Activated CD4-positive, alpha-beta memory T cell treated with anti-CD3 and anti-CD28 coated beads for 36 hours (primary cell): ENCODE measurements at regions not wholly inside any gene's neighbourhood (a gene's known extent, or its start where the extent isn't known, plus 50 kb on each side); places are given as distances from the start of the nearest gene placed in this dataset.
"Not testable (repeated sequence)": the region's sequence is repeated elsewhere in the genome, so short reads cannot be mapped to it uniquely, and the experiment has no call there.

Source experiments
- CTCF ChIA-PET: fragments of 350-600 bp; sonication (Branson Sonifier 250); formaldehyde crosslinking; loops from one replicate; lab custom pipeline; 2021; ENCODE audit warnings: antibody characterized with exemption, inconsistent platforms; lab: Charles Lee
- POLR2A ChIA-PET: fragments of 350-600 bp; sonication (Branson Sonifier 250); formaldehyde crosslinking; loops from one replicate; lab custom pipeline; 2021; ENCODE audit warnings: antibody characterized with exemption; lab: Charles Lee
- DNase-seq: peaks from one replicate; pipeline ENCODE4 v3.0.0-alpha.2; 2020
- H3K27ac Mint-ChIP-seq: one replicate; pipeline ENCODE4 v1.8.0; 2021; ENCODE audit warnings: mixed read lengths
- H3K27me3 Mint-ChIP-seq: one replicate; pipeline ENCODE4 v1.8.0; 2021; ENCODE audit warnings: mixed read lengths
- H3K36me3 Mint-ChIP-seq: one replicate; pipeline ENCODE4 v1.8.0; 2021; ENCODE audit warnings: mixed read lengths
- H3K4me1 Mint-ChIP-seq: one replicate; pipeline ENCODE4 v1.8.0; 2021; ENCODE audit warnings: low read depth, mixed read lengths
- H3K4me3 Mint-ChIP-seq: one replicate; pipeline ENCODE4 v1.8.0; 2021; ENCODE audit warnings: mild to moderate bottlenecking, mixed read lengths
- H3K9me3 Mint-ChIP-seq: one replicate; pipeline ENCODE4 v1.8.0; 2021; ENCODE audit warnings: mixed read lengths
- intact Hi-C: fragments of 100-400 bp; cut with micrococcal nuclease; formaldehyde crosslinking; loops from one replicate; pipeline ENCODE4 v1.15.1; 2023

DNA sequence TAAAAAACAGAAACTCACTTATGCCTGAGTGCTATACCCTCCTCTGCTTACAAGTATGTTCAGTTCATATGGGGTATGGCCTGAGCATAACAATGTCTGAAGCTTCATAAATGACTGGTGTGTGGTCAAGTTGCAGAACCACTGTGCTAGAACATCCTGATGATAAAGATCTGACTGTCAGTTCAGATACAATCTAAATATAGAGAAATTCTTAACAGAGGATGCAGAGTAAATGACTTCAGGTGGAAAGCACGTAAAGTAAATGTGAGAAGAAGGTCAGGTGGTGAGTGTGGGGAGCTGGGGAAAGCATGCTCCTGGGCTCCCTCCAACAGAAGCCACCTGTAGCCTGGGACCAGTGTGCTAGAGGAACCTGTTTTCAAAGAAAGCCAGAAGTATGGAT lies 926.2 kb downstream of the TSN start:
- Mint-ChIP-seq H3K4me1 (no peaks in the 10 kb centered on the region), H3K9me3 (no peaks in the 10 kb centered on the region), H3K27ac (no peak overlapping the region), H3K27me3 (no peaks in the 10 kb centered on the region), H3K4me3 (no peak overlapping the region), H3K36me3 (no peaks in the 10 kb centered on the region)
- intact Hi-C loops = no loop called here
- no peak for DNase-seq
- CTCF ChIA-PET = no interaction called here
- POLR2A ChIA-PET = no interaction called here

GRCh38 chr2:122682356-122682755 lies 926.9 kb downstream of the TSN start:
- DNase-seq = no peak
- no peak overlapping the region for H3K27ac Mint-ChIP-seq
- no peaks in the 10 kb centered on the region for H3K27me3 Mint-ChIP-seq
- H3K36me3 Mint-ChIP-seq = no peaks in the 10 kb centered on the region
- H3K4me3 Mint-ChIP-seq = no peak overlapping the region
- ChIA-PET CTCF (no interaction called here), POLR2A (no interaction called here)
- intact Hi-C loops = no loop called here
- no peaks in the 10 kb centered on the region for H3K4me1 Mint-ChIP-seq
- no peaks in the 10 kb centered on the region for H3K9me3 Mint-ChIP-seq

DNA sequence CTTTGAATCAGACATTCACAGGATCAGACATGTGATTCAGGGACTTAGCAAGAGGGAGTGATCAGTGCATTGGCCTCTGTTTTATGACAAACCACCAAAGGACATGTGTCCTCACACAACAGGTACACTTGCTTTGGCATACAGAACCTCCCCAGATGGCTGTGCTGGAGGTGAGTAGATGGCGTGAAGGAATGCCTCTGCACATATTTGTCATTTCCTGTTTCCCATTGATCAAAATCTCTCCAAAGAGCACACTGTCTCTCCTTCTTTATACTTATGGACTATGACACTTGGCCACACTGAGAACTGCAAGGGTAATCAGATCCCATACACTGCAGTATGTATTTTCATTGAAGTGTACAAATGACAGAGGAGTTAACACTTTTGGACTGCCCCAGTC lies 927.6 kb downstream of the TSN start:
- ChIA-PET POLR2A (no interaction called here), CTCF (no interaction called here)
- Mint-ChIP-seq H3K4me1 (no peaks in the 10 kb centered on the region), H3K27ac (no peak overlapping the region), H3K36me3 (no peaks in the 10 kb centered on the region), H3K9me3 (no peaks in the 10 kb centered on the region), H3K4me3 (no peak overlapping the region), H3K27me3 (no peaks in the 10 kb centered on the region)
- intact Hi-C loops = no loop called here
- DNase-seq = no peak

DNA sequence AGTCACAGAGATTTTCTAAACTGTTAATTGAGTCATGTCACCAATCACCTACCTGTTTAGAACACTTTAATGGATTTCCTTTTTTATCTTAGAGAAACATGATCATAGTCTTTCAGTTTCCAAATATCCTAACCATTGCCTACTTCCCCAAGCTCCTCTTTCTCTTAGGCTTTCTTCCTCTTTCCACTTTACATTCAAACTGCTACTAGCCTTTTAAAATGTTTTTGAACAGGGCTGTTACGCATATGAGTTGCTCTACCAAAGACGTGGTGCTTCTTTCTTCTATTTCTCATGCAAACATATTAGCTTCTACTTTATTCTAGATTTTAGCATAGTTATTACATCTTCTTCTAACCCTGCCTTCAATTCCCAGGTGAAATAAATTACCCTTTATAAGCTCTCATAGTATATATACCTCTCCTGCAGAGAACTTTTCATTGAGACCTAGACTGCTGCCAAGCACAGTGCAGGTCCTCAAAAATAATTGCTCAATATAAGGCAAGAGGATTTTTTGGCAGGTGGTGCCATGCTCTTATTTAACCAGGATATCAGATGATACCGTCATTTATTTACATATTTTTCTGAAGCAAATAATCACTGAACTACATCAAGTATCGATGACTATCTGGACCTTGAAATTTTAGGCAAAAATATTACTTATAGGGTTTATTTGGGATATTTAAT lies 937.1 kb downstream of the TSN start:
- Mint-ChIP-seq H3K9me3 (peaks cover 2% of the 10 kb centered on the region), H3K4me3 (no peak overlapping the region), H3K36me3 (no peaks in the 10 kb centered on the region), H3K4me1 (no peaks in the 10 kb centered on the region), H3K27me3 (no peaks in the 10 kb centered on the region), H3K27ac (no peak overlapping the region)
- ChIA-PET CTCF (no interaction called here), POLR2A (no interaction called here)
- intact Hi-C loops = no loop called here
- DNase-seq = no peak

GRCh38 chr2:122697415-122697814 lies 942.0 kb downstream of the TSN start:
- ChIA-PET POLR2A (no interaction called here), CTCF (no interaction called here)
- peaks cover 2% of the 10 kb centered on the region for H3K9me3 Mint-ChIP-seq
- no peak for DNase-seq
- intact Hi-C loops = no loop called here
- no peak overlapping the region for H3K4me3 Mint-ChIP-seq
- no peaks in the 10 kb centered on the region for H3K36me3 Mint-ChIP-seq
- H3K4me1 Mint-ChIP-seq = no peaks in the 10 kb centered on the region
- H3K27me3 Mint-ChIP-seq = no peaks in the 10 kb centered on the region
- H3K27ac Mint-ChIP-seq = no peak overlapping the region

GRCh38 chr2:122703676-122704075 lies 948.2 kb downstream of the TSN start:
- Mint-ChIP-seq H3K4me1 (no peaks in the 10 kb centered on the region), H3K27me3 (no peaks in the 10 kb centered on the region), H3K4me3 (no peak overlapping the region), H3K36me3 (no peaks in the 10 kb centered on the region), H3K27ac (no peak overlapping the region), H3K9me3 (peaks cover 2% of the 10 kb centered on the region)
- ChIA-PET POLR2A (no interaction called here), CTCF (no interaction called here)
- no peak for DNase-seq
- intact Hi-C loops = no loop called here

GRCh38 chr2:122704109-122704563 lies 948.7 kb downstream of the TSN start:
- no peaks in the 10 kb centered on the region for H3K4me1 Mint-ChIP-seq
- H3K4me3 Mint-ChIP-seq = no peak overlapping the region
- intact Hi-C loops = no loop called here
- H3K27me3 Mint-ChIP-seq = no peaks in the 10 kb centered on the region
- H3K9me3 Mint-ChIP-seq = peaks cover 2% of the 10 kb centered on the region
- no peaks in the 10 kb centered on the region for H3K36me3 Mint-ChIP-seq
- H3K27ac Mint-ChIP-seq = no peak overlapping the region
- ChIA-PET CTCF (no interaction called here), POLR2A (no interaction called here)
- DNase-seq = no peak

GRCh38 chr2:122705746-122706145 lies 950.3 kb downstream of the TSN start:
- H3K4me1 Mint-ChIP-seq = no peaks in the 10 kb centered on the region
- intact Hi-C loops = no loop called here
- CTCF ChIA-PET = no interaction called here

GRCh38 chr2:122706757-122707223 lies 951.3 kb downstream of the TSN start:
- ChIA-PET POLR2A (no interaction called here), CTCF (no interaction called here)
- Mint-ChIP-seq H3K4me1 (no peaks in the 10 kb centered on the region), H3K27ac (no peak overlapping the region), H3K9me3 (peaks cover 5% of the 10 kb centered on the region), H3K36me3 (no peaks in the 10 kb centered on the region), H3K4me3 (no peak overlapping the region), H3K27me3 (no peaks in the 10 kb centered on the region)
- intact Hi-C loops = no loop called here
- DNase-seq = no peak

More at GRCh38 chr2:122705746-122706145, 950.3 kb downstream of the TSN start:
- Mint-ChIP-seq H3K27ac (no peak overlapping the region), H3K27me3 (no peaks in the 10 kb centered on the region), H3K9me3 (peaks cover 5% of the 10 kb centered on the region), H3K4me3 (no peak overlapping the region), H3K36me3 (no peaks in the 10 kb centered on the region)
- POLR2A ChIA-PET = no interaction called here
- DNase-seq = no peak

- Mint-ChIP-seq H3K4me3 (no peak overlapping the region), H3K4me1 (no peaks in the 10 kb centered on the region), H3K27me3 (no peaks in the 10 kb centered on the region), H3K27ac (no peak overlapping the region), H3K36me3 (no peaks in the 10 kb centered on the region), H3K9me3 (peaks cover 5% of the 10 kb centered on the region)
- intact Hi-C loops = no loop called here
- DNase-seq = no peak
- POLR2A ChIA-PET = no interaction called here
- CTCF ChIA-PET = no interaction called here
Observed at GRCh38 chr2:122707224-122707824, 951.9 kb downstream of the TSN start.

DNA sequence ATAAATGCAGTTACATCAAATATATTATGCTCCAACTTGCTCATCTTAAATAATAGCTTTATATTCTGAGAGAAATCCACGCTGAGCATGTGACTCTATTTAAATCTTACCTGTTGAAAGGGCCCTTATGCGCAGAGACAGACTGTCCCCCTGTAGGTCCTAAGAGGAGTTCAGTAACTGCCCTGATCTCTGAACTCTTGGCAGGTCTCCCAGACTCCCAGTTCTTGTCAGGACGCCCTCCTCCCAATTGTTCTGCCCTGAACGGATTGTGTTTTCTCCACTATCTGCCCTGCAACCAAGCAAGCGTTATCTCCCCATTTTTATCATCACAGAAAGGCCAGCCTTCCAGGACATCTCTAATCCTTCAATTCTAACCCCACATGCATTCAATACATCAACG lies 954.6 kb downstream of the TSN start:
- peaks cover 12% of the 10 kb centered on the region for H3K9me3 Mint-ChIP-seq
- POLR2A ChIA-PET = no interaction called here
- H3K36me3 Mint-ChIP-seq = no peaks in the 10 kb centered on the region
- CTCF ChIA-PET = no interaction called here
- no peaks in the 10 kb centered on the region for H3K27me3 Mint-ChIP-seq
- H3K27ac Mint-ChIP-seq = no peak overlapping the region
- H3K4me1 Mint-ChIP-seq = no peaks in the 10 kb centered on the region
- H3K4me3 Mint-ChIP-seq = no peak overlapping the region
- intact Hi-C loops = no loop called here
- no peak for DNase-seq

GRCh38 chr2:122713800-122714199 lies 958.3 kb downstream of the TSN start:
- no peaks in the 10 kb centered on the region for H3K4me1 Mint-ChIP-seq

DNA sequence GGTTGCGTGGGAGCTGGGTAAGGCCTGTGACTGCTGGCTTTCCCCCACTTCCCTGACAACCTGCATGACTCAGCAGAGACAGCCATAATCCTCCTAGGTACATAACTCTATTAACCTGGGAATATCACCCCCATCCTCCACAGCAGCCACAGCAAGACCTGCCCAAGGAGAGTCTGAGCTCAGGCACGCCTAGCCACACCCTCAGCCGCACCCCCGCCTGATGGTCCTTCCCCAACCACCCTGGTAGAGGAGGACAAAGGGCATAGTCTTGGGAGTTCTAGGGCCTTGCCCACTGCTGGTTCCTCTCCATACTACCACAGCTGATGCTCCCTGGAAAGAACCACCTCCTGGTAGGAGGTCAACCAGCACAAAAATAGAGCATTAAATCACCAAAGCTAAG lies 965.4 kb downstream of the TSN start:
- H3K9me3 Mint-ChIP-seq, H3K27me3 Mint-ChIP-seq, intact Hi-C loops: not testable (repeated sequence)

More at GRCh38 chr2:122713800-122714199, 958.3 kb downstream of the TSN start:
- ChIA-PET POLR2A (no interaction called here), CTCF (no interaction called here)
- H3K27me3 Mint-ChIP-seq = no peaks in the 10 kb centered on the region
- peaks cover 14% of the 10 kb centered on the region for H3K9me3 Mint-ChIP-seq
- H3K4me3 Mint-ChIP-seq = no peak overlapping the region
- H3K27ac Mint-ChIP-seq = no peak overlapping the region
- intact Hi-C loops = no loop called here
- no peak for DNase-seq
- no peaks in the 10 kb centered on the region for H3K36me3 Mint-ChIP-seq

More for the DNA sequence above, 965.4 kb downstream of the TSN start:
- H3K4me1 Mint-ChIP-seq, DNase-seq, POLR2A ChIA-PET, H3K4me3 Mint-ChIP-seq, CTCF ChIA-PET, H3K27ac Mint-ChIP-seq, H3K36me3 Mint-ChIP-seq: not testable (repeated sequence)
